ENCODE measurements at regions not wholly inside any gene's neighbourhood (a gene's known extent, or its start where the extent isn't known, plus 50 kb on each side); places are given as distances from the start of the nearest gene placed in this dataset.
"Not testable (repeated sequence)": the region's sequence is repeated elsewhere in the genome, so short reads cannot be mapped to it uniquely, and the experiment has no call there.

DNA sequence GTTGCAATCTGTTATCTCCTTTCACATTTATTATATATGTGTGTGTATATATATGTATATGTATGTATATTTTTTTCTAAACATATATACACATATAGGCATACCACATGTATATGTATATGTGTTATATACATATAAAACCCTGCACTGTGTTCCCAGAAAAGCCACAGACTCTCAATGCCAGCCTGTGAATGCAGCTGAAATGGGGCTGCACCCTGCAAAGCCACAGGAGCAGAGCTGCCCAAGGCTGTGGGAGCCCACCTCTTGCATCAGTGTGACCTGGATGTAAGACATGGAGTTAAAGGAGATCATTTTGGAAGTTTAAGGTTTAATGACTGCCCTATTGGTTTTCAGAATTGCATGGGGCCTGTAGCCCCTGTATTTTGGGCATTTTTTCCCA lies 762.3 kb upstream of the ARPP21 start:
- no peak for DNase-seq (ENCODE audit: low read depth in 4 of 6, low spot score in 6 of 6)
- H3K9me3 ChIP-seq (ENCODE audit: control insufficient read depth, insufficient read depth, low read length): no peaks in the 10 kb centered on the region
- H3K27ac ChIP-seq (ENCODE audit: low read depth, low read length): no peak overlapping the region
- H3K4me1 ChIP-seq (ENCODE audit: control insufficient read depth, insufficient read depth, low read length): no peaks in the 10 kb centered on the region
- H3K4me3 ChIP-seq (ENCODE audit: low read depth, low read length): no peak overlapping the region
- no peaks in the 10 kb centered on the region for H3K36me3 ChIP-seq (ENCODE audit: control insufficient read depth, insufficient read depth, low read length)
- no peaks in the 10 kb centered on the region for H3K27me3 ChIP-seq (ENCODE audit: control insufficient read depth, insufficient read depth, low read length)

DNA sequence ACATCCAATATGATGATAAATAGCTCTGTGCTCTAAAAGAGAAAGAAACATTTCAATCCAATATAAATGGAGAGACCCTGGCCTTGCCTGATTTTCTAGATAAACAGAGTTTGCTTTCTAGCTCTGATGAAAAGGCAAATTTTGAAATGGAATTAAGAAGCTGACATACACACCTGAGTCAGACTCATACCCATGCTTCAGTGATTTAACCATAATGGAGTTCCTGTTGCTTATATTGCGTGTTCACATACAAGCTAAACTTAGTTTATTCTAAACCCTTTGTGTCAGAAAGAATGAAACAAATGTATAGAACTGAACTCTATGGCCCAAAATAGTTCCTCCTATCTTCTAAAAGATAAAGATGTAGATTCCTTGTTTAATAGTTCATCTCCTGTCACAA lies 760.8 kb upstream of the ARPP21 start:
- no peaks in the 10 kb centered on the region for H3K4me1 ChIP-seq (ENCODE audit: control insufficient read depth, insufficient read depth, low read length)
- no peak for DNase-seq (ENCODE audit: low read depth in 4 of 6, low spot score in 6 of 6)
- H3K27me3 ChIP-seq (ENCODE audit: control insufficient read depth, insufficient read depth, low read length): no peaks in the 10 kb centered on the region
- H3K4me3 ChIP-seq (ENCODE audit: low read depth, low read length): no peak overlapping the region
- H3K36me3 ChIP-seq (ENCODE audit: control insufficient read depth, insufficient read depth, low read length): no peaks in the 10 kb centered on the region
- no peak overlapping the region for H3K27ac ChIP-seq (ENCODE audit: low read depth, low read length)
- no CpG with 5 or more reads among the region's 1 CpG for WGBS (ENCODE audit: insufficient coverage)
- no peaks in the 10 kb centered on the region for H3K9me3 ChIP-seq (ENCODE audit: control insufficient read depth, insufficient read depth, low read length)

GRCh38 chr3:34881026-34881425 lies 758.3 kb upstream of the ARPP21 start:
- Histone ChIP-seq H3K36me3 (ENCODE audit: control insufficient read depth, insufficient read depth, low read length) (no peaks in the 10 kb centered on the region), H3K9me3 (ENCODE audit: control insufficient read depth, insufficient read depth, low read length) (no peaks in the 10 kb centered on the region), H3K27ac (ENCODE audit: low read depth, low read length) (no peak overlapping the region), H3K4me3 (ENCODE audit: low read depth, low read length) (no peak overlapping the region), H3K27me3 (ENCODE audit: control insufficient read depth, insufficient read depth, low read length) (no peaks in the 10 kb centered on the region), H3K4me1 (ENCODE audit: control insufficient read depth, insufficient read depth, low read length) (no peaks in the 10 kb centered on the region)
- DNase-seq (ENCODE audit: low read depth in 4 of 6, low spot score in 6 of 6): peak in 1 of 6 donors; percentile 31
- WGBS (ENCODE audit: insufficient coverage): no CpG with 5 or more reads among the region's 1 CpG

DNA sequence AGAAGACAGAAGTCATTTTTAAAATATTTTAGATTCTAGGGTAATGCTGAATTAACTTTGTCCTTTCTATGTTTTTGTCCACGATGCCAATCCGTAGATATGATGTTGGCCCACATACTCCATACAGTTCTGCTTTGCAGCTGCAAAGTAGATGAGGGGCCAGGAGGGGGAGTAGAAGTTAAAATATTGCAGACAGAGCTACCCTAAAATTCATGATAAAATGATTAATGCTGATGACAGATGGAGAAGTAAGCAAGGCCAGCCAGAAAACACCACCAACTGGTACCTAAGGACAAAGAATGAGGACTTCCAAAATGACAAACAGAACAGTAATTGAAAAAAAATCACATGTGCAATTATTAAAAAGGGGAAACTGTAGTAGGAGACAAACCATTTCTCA lies 756.6 kb upstream of the ARPP21 start:
- no CpG with 5 or more reads among the region's 2 CpGs for WGBS (ENCODE audit: insufficient coverage)
- no peak for DNase-seq (ENCODE audit: low read depth in 4 of 6, low spot score in 6 of 6)
- Histone ChIP-seq H3K36me3 (ENCODE audit: control insufficient read depth, insufficient read depth, low read length) (no peaks in the 10 kb centered on the region), H3K9me3 (ENCODE audit: control insufficient read depth, insufficient read depth, low read length) (no peaks in the 10 kb centered on the region), H3K27ac (ENCODE audit: low read depth, low read length) (no peak overlapping the region), H3K4me1 (ENCODE audit: control insufficient read depth, insufficient read depth, low read length) (no peaks in the 10 kb centered on the region), H3K4me3 (ENCODE audit: low read depth, low read length) (no peak overlapping the region), H3K27me3 (ENCODE audit: control insufficient read depth, insufficient read depth, low read length) (no peaks in the 10 kb centered on the region)

GRCh38 chr3:34884007-34884406 lies 755.3 kb upstream of the ARPP21 start:
- H3K27ac ChIP-seq (ENCODE audit: low read depth, low read length): no peak overlapping the region
- peaks cover 2% of the 10 kb centered on the region for H3K9me3 ChIP-seq (ENCODE audit: control insufficient read depth, insufficient read depth, low read length)
- no CpG with 5 or more reads among the region's 2 CpGs for WGBS (ENCODE audit: insufficient coverage)
- H3K36me3 ChIP-seq (ENCODE audit: control insufficient read depth, insufficient read depth, low read length): no peaks in the 10 kb centered on the region
- H3K4me3 ChIP-seq (ENCODE audit: low read depth, low read length): no peak overlapping the region
- H3K4me1 ChIP-seq (ENCODE audit: control insufficient read depth, insufficient read depth, low read length): no peaks in the 10 kb centered on the region
- H3K27me3 ChIP-seq (ENCODE audit: control insufficient read depth, insufficient read depth, low read length): no peaks in the 10 kb centered on the region
- DNase-seq (ENCODE audit: low read depth in 4 of 6, low spot score in 6 of 6): no peak

DNA sequence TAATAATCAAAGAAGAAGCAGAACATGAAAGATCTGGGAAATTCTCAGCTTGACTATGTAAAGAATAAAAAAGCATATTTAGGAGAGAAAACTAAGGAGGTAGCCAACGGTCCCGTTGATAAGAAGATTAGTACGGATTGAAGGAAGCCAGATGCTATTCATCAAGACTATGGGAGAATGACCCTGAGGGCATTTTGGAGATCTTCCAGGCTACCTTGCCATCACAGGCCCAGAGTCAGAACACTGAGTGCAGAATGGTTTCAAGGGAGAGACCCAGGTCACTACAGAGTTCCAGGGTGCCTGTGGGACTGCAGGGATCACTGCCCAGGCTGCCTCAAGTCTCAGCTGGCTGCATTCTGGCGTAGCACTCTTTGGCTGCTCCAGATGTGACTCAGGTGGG lies 752.9 kb upstream of the ARPP21 start:
- Histone ChIP-seq H3K36me3 (ENCODE audit: control insufficient read depth, insufficient read depth, low read length) (no peaks in the 10 kb centered on the region), H3K4me1 (ENCODE audit: control insufficient read depth, insufficient read depth, low read length) (no peaks in the 10 kb centered on the region), H3K27ac (ENCODE audit: low read depth, low read length) (no peak overlapping the region), H3K27me3 (ENCODE audit: control insufficient read depth, insufficient read depth, low read length) (no peaks in the 10 kb centered on the region), H3K4me3 (ENCODE audit: low read depth, low read length) (no peak overlapping the region), H3K9me3 (ENCODE audit: control insufficient read depth, insufficient read depth, low read length) (peaks cover 2% of the 10 kb centered on the region)
- 83% methylated on average over 4 of the region's 4 CpGs for WGBS (ENCODE audit: insufficient coverage)
- DNase-seq (ENCODE audit: low read depth in 4 of 6, low spot score in 6 of 6): no peak

DNA sequence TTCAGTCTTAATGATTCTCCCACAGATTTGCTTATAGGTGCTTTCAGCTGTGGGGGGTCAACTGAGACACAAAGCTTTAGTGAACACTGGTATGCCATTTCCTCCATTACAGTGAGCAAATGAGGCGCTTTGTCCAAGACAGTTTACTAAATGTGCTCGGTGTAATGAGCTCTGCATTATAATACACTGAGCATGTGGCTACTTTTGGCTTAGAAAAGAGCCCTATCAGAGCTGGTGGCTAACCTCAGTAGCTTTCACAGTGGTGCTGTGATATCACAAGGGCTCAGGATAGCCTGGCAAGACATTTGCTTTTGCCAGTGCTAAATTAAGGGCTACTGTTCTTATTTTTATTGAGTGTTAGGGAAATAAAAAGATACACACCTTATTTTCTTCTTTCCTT lies 749.7 kb upstream of the ARPP21 start:
- Histone ChIP-seq H3K4me3 (ENCODE audit: low read depth, low read length) (no peak overlapping the region), H3K27ac (ENCODE audit: low read depth, low read length) (no peak overlapping the region), H3K4me1 (ENCODE audit: control insufficient read depth, insufficient read depth, low read length) (no peaks in the 10 kb centered on the region), H3K27me3 (ENCODE audit: control insufficient read depth, insufficient read depth, low read length) (no peaks in the 10 kb centered on the region), H3K36me3 (ENCODE audit: control insufficient read depth, insufficient read depth, low read length) (no peaks in the 10 kb centered on the region), H3K9me3 (ENCODE audit: control insufficient read depth, insufficient read depth, low read length) (peaks cover 2% of the 10 kb centered on the region)
- no peak for DNase-seq (ENCODE audit: low read depth in 4 of 6, low spot score in 6 of 6)
- WGBS (ENCODE audit: insufficient coverage): 80% methylated on average over 1 of the region's 2 CpGs

DNA sequence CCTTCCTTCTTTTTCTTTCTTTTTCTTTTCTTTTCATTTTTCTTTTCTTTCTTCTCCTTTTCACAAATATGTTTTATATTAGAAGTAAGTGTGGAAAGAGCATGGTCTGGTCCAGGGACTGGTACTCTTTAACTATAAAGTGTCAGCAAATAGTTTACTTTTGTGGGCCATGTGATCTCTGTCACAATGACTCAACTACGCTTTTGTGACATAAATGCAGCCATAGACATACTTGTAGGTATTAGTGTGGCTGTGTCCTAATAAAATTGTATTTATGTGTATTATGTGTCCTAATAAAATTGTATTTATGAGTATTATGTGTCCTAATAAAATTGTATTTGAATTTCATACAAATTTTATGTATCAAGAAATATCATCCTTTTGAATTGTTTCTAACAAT lies 749.1 kb upstream of the ARPP21 start:
- H3K4me1 ChIP-seq (ENCODE audit: control insufficient read depth, insufficient read depth, low read length): no peaks in the 10 kb centered on the region
- H3K4me3 ChIP-seq (ENCODE audit: low read depth, low read length): no peak overlapping the region
- DNase-seq (ENCODE audit: low read depth in 4 of 6, low spot score in 6 of 6): no peak
- WGBS (ENCODE audit: insufficient coverage): no CpG with 5 or more reads among the region's 1 CpG
- H3K9me3 ChIP-seq (ENCODE audit: control insufficient read depth, insufficient read depth, low read length): peaks cover 2% of the 10 kb centered on the region
- no peak overlapping the region for H3K27ac ChIP-seq (ENCODE audit: low read depth, low read length)
- H3K27me3 ChIP-seq (ENCODE audit: control insufficient read depth, insufficient read depth, low read length): no peaks in the 10 kb centered on the region
- H3K36me3 ChIP-seq (ENCODE audit: control insufficient read depth, insufficient read depth, low read length): no peaks in the 10 kb centered on the region

DNA sequence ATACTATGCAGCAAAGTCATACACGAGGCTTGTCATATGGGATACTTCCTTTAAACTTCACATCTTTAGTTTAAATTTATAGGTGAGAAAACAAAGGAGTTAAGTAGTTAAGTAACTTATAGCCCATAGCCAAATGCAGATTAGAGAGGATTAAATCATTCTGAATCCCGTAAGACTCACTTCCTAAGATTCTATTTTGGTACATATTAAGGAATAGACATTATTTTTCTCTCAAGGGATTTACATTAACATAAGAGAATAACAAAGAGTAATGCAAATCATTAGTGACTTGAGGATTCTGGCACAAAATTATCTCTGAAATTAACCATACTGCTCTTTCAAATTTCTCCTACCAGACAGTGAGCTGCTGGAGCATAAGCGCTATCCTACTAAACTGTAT lies 747.4 kb upstream of the ARPP21 start:
- Histone ChIP-seq H3K4me1 (ENCODE audit: control insufficient read depth, insufficient read depth, low read length) (no peaks in the 10 kb centered on the region), H3K36me3 (ENCODE audit: control insufficient read depth, insufficient read depth, low read length) (no peaks in the 10 kb centered on the region), H3K9me3 (ENCODE audit: control insufficient read depth, insufficient read depth, low read length) (peaks cover 2% of the 10 kb centered on the region), H3K27ac (ENCODE audit: low read depth, low read length) (no peak overlapping the region), H3K27me3 (ENCODE audit: control insufficient read depth, insufficient read depth, low read length) (no peaks in the 10 kb centered on the region), H3K4me3 (ENCODE audit: low read depth, low read length) (no peak overlapping the region)
- 100% methylated on average over 1 of the region's 3 CpGs for WGBS (ENCODE audit: insufficient coverage)
- no peak for DNase-seq (ENCODE audit: low read depth in 4 of 6, low spot score in 6 of 6)

DNA sequence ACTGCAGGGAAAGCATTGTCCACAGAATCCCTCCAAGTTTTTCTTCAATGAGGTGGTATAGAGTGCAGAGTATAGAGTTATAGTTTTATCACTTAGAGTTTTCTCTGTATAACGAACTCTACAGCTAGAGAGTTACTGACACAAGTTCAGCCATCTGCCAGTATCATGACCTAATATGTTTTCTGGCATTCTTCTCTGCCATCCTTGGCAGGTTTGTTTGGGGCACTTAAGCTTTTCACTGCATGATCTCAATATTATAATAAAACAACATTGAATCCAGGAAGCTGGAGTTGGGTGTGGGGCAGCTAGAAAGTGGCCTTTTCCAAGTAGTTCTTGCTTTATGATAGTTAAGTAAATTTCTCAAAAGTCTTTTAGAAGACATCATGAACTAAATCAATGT lies 743.5 kb upstream of the ARPP21 start:
- DNase-seq (ENCODE audit: low read depth in 4 of 6, low spot score in 6 of 6): no peak
- no peaks in the 10 kb centered on the region for H3K4me1 ChIP-seq (ENCODE audit: control insufficient read depth, insufficient read depth, low read length)
- no peak overlapping the region for H3K27ac ChIP-seq (ENCODE audit: low read depth, low read length)
- H3K36me3 ChIP-seq (ENCODE audit: control insufficient read depth, insufficient read depth, low read length): no peaks in the 10 kb centered on the region
- no peaks in the 10 kb centered on the region for H3K27me3 ChIP-seq (ENCODE audit: control insufficient read depth, insufficient read depth, low read length)
- WGBS (ENCODE audit: insufficient coverage): no CpG with 5 or more reads among the region's 1 CpG
- H3K4me3 ChIP-seq (ENCODE audit: low read depth, low read length): no peak overlapping the region
- H3K9me3 ChIP-seq (ENCODE audit: control insufficient read depth, insufficient read depth, low read length): no peaks in the 10 kb centered on the region

DNA sequence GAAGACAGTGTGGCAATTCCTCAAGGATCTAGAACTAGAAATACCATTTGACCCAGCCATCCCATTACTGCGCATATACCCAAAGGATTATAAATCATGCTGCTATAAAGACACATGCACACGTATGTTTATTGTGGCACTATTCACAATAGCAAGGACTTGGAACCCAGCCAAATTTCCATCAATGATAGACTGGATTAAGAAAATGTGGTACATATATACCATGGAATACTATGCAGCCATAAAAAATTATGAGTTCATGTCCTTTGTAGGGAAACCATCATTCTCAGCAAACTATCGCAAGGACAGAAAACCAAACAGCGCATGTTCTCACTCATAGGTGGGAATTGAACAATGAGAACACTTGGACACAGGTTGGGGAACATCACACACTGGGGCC lies 729.6 kb upstream of the ARPP21 start:
- not testable (repeated sequence) for H3K36me3 ChIP-seq (ENCODE audit: control insufficient read depth, insufficient read depth, low read length); H3K9me3 ChIP-seq (ENCODE audit: control insufficient read depth, insufficient read depth, low read length); DNase-seq (ENCODE audit: low read depth in 4 of 6, low spot score in 6 of 6); H3K27ac ChIP-seq (ENCODE audit: low read depth, low read length); H3K4me3 ChIP-seq (ENCODE audit: low read depth, low read length); H3K27me3 ChIP-seq (ENCODE audit: control insufficient read depth, insufficient read depth, low read length); H3K4me1 ChIP-seq (ENCODE audit: control insufficient read depth, insufficient read depth, low read length)
- 100% methylated on average over 2 of the region's 4 CpGs for WGBS (ENCODE audit: insufficient coverage)

Measured in spinal cord (tissue), 9 donors.